GM12878 (cell line): ENCODE measurements at regions not wholly inside any gene's neighbourhood (a gene's known extent, or its start where the extent isn't known, plus 50 kb on each side); places are given as distances from the start of the nearest gene placed in this dataset.

Source experiments
- ATAC-seq: fragments of 200-7000 bp; cut with Tn5 transposase; 3 replicates; pipeline ENCODE4 v1.9.1; 2020; ENCODE audit warnings: mild to moderate bottlenecking, moderate library complexity
- BruUV-seq: library from RNA; stranded (reverse); fragments of 400-500 nt; replicated peaks from 2 replicates; lab custom pipeline; 2021; lab: Mats Ljungman, UMichigan
- CTCF ChIA-PET: fragments of 300-600 bp; sonication (Branson Sonifier 250); formaldehyde crosslinking; extraction: SDS; loops from one replicate; lab custom pipeline; 2021; ENCODE audit warnings: inconsistent platforms; lab: Yijun Ruan, JAX
- POLR2A ChIA-PET: fragments of 350-600 bp; formaldehyde crosslinking; extraction: SDS; loops from one replicate; lab custom pipeline; 2021; ENCODE audit warnings: inconsistent platforms; lab: Charles Lee
- RAD21 ChIA-PET: fragments of 300-600 bp; sonication (Branson Sonifier 250); formaldehyde crosslinking; loops from one replicate; lab custom pipeline; 2023; ENCODE audit warnings: antibody characterized with exemption; ENCODE audit not compliant: unreplicated experiment; lab: Charles Lee
- SMC1A ChIA-PET: fragments of 300-600 bp; sonication (Branson Sonifier 250); formaldehyde crosslinking; loops from one replicate; lab custom pipeline; 2023; ENCODE audit not compliant: unreplicated experiment, uncharacterized antibody; lab: Charles Lee
- DNase-seq: peaks from one replicate; pipeline ENCODE4 v3.0.0-alpha.2; 2011; ENCODE audit warnings: low read depth, low spot score
- FAIRE-seq: peaks from 3 replicates; lab custom pipeline; 2011; peaks lifted over from hg19 to GRCh38; lab: Jason Lieb, UNC
- H2AFZ ChIP-seq: 2 replicates; pipeline ENCODE4 v1.6.0; 2011; ENCODE audit warnings: low read depth, low read length, control low read depth; ENCODE audit not compliant: control insufficient read depth
- H3K27ac ChIP-seq: 2 replicates; pipeline ENCODE4 v1.5.1; 2011; ENCODE audit warnings: control low read depth; ENCODE audit not compliant: control insufficient read depth, insufficient read depth
- H3K27me3 ChIP-seq, 2 experiments: replicated peaks in 1 of 2; 2 replicates each; pipeline versions ENCODE4 v1.6.0 to v1.6.1; 2011; ENCODE audit warnings: low read length in 1 of 2; ENCODE audit not compliant: control insufficient read depth in 2 of 2, insufficient read depth in 2 of 2
- H3K36me3 ChIP-seq, 2 experiments: 2 replicates each; pipeline ENCODE4 v1.5.1; 2011; ENCODE audit warnings: low read length in 1 of 2; ENCODE audit not compliant: control insufficient read depth in 2 of 2, insufficient read depth in 2 of 2
- H3K4me1 ChIP-seq: 2 replicates; pipeline ENCODE4 v1.6.1; 2011; ENCODE audit warnings: mild to moderate bottlenecking, low read length, moderate library complexity, mixed read lengths; ENCODE audit not compliant: control insufficient read depth, insufficient read depth
- H3K4me2 ChIP-seq: 2 replicates; pipeline ENCODE4 v1.6.0; 2011; ENCODE audit warnings: control low read depth; ENCODE audit not compliant: control insufficient read depth, insufficient read depth
- H3K4me3 ChIP-seq: fragments of 200-600 bp; sonication (generic); 2 replicates; pipeline ENCODE4 v1.5.1; 2016
- H3K79me2 ChIP-seq: 2 replicates; pipeline ENCODE4 v1.6.0; 2011; ENCODE audit warnings: low read length; ENCODE audit not compliant: control insufficient read depth, insufficient read depth
- H3K9ac ChIP-seq: 2 replicates; pipeline ENCODE4 v1.8.0; 2011; ENCODE audit warnings: low read length, control low read depth, mixed read lengths; ENCODE audit not compliant: control insufficient read depth, insufficient read depth
- H3K9me3 ChIP-seq: replicated peaks from 3 replicates; pipeline ENCODE4 v1.5.1; 2011; ENCODE audit warnings: mild to moderate bottlenecking, low read length; ENCODE audit not compliant: control insufficient read depth, insufficient read depth
- H4K20me1 ChIP-seq: 2 replicates; pipeline ENCODE4 v1.6.0; 2011; ENCODE audit not compliant: control insufficient read depth, insufficient read depth
- CHD1 ChIP-seq: IDR thresholded peaks from 2 replicates; pipeline ENCODE4 v1.6.1; 2012; ENCODE audit warnings: low read depth, low read length, improper control_type of control experiment
- CHD2 ChIP-seq: IDR thresholded peaks from 2 replicates; pipeline ENCODE4 v1.6.1; 2011; ENCODE audit warnings: low read depth, low read length, improper control_type of control experiment, borderline replicate concordance
- EGR1 ChIP-seq, 2 experiments: IDR thresholded peaks; 1 replicate in 1 of 2; 2 replicates in 1 of 2; pipeline ENCODE4 v1.6.1; 2011 to 2012; ENCODE audit warnings: low read depth in 2 of 2, low read length in 2 of 2, borderline replicate concordance in 1 of 2, mild to moderate bottlenecking in 1 of 2, moderate library complexity in 1 of 2
- GATAD2B ChIP-seq: fragments of 450-650 bp; conservative IDR thresholded peaks from 2 replicates; pipeline ENCODE4 v1.6.1; 2017; ENCODE audit warnings: low read depth, mild to moderate bottlenecking, moderate library complexity
- HDAC2 ChIP-seq: fragments of 200-600 bp; sonication (generic); IDR thresholded peaks from 2 replicates; pipeline ENCODE4 v1.6.1; 2017
- NKRF ChIP-seq: fragments of 450-650 bp; conservative IDR thresholded peaks from 2 replicates; pipeline ENCODE4 v1.6.1; 2017; ENCODE audit warnings: mild to moderate bottlenecking, moderate library complexity
- PAX8 ChIP-seq: fragments of 450-650 bp; IDR thresholded peaks from 2 replicates; pipeline ENCODE4 v1.6.1; 2017; ENCODE audit warnings: mild to moderate bottlenecking, moderate library complexity
- POU2F2 ChIP-seq: IDR thresholded peaks from 3 replicates; pipeline ENCODE4 v1.6.1; 2011; ENCODE audit warnings: low read depth, mild to moderate bottlenecking, low read length, borderline replicate concordance
- RBBP5 ChIP-seq: fragments of 200-600 bp; sonication (generic); conservative IDR thresholded peaks from 2 replicates; pipeline ENCODE4 v1.6.1; 2016
- RELA ChIP-seq: fragments of 450-650 bp; IDR thresholded peaks from 2 replicates; pipeline ENCODE4 v1.8.0; 2014; ENCODE audit warnings: borderline replicate concordance; ENCODE audit not compliant: partially characterized antibody
- TAF1 ChIP-seq: IDR thresholded peaks from 2 replicates; pipeline ENCODE4 v1.6.1; 2011; ENCODE audit warnings: mild to moderate bottlenecking, low read depth, low read length, borderline replicate concordance
- WGBS: methylation state at CpG from one replicate; pipeline ENCODE4 v1.1.6; 2016; ENCODE audit warnings: low lambda C conversion rate; ENCODE audit not compliant: insufficient replicate concordance, insufficient coverage; ENCODE audit errors: missing lambda C conversion rate; 5-methylcytosine and 5-hydroxymethylcytosine counted together
- in situ Hi-C: fragments of 300-500 bp; cut with MboI; formaldehyde crosslinking; loops from 9 replicates; pipeline ENCODE4 v1.14.3; 2018; ENCODE audit warnings: mixed read lengths
- intact Hi-C: fragments of 100-400 bp; cut with micrococcal nuclease; formaldehyde crosslinking; loops from one replicate; pipeline ENCODE4 v1.14.2; 2022; ENCODE audit not compliant: unreplicated experiment
- TF ChIP-seq, protein P1 (sequence below): IDR thresholded peaks from 2 replicates; pipeline ENCODE4 v1.6.1; 2012; ENCODE audit warnings: improper control_type of control experiment, low read depth, low read length; ENCODE audit not compliant: insufficient replicate concordance

DNA sequence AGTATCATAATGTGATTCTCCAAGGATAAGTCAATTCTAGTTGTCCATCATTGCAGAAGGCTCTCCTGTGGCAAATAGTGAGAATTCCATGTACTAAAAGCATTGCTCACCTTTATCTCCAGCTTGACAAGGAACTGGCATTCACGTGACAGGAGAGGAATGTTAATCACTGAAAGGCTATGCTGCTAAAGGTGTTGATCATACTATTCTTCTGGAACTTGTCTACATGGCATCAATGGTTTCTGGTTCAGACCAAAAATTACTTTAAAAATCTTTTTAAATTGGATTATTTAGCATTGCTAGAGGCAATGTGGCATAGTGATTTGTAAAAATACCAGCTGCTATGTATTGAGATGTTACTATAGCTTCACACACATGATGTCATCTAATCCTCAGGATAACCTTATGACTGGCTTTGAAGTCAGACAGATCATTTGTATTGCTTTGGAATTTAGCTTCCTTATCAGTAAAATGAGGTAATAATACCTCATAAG is 414.4 kb downstream of the MTX2 start (continued):
- TF ChIP-seq CHD2 (no peak), HDAC2 (no peak), GATAD2B (no peak)

DNA sequence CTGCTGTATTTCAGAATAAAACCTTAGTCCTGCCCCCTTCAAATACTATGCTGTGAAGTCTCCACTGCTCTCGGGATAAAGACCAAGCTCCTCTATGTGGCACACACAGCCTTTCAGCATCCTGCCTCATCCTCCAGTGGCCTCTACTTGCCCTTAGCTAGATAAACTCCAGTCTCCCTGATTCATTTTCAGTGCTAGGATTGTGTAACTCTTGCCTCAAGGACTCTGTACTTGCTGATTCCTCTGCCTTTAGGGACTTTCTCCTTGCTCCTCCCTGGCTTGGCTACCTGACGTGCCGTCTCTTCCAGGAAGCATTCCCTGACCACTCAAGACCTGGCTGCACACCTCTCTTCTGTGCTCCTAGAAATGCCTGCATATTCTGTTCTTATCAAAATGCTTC is 416.7 kb downstream of the MTX2 start:
- BruUV-seq, result no TSS peak
- Histone ChIP-seq H3K27ac (no peak overlapping the region), H2AFZ (no peak overlapping the region), H3K9ac (no peak overlapping the region), H3K79me2 (no peaks in the 10 kb centered on the region), H3K9me3 (no peaks in the 10 kb centered on the region), H3K27me3 (peaks cover 0 to 3% of the 10 kb centered on the region in 2 experiments; a peak in 2 of 4 replicates), H3K4me1 (no peaks in the 10 kb centered on the region), H3K4me3 (no peak overlapping the region), H4K20me1 (no peaks in the 10 kb centered on the region), H3K36me3 (no peaks in the 10 kb centered on the region), H3K4me2 (no peak overlapping the region)
- ChIA-PET CTCF (interaction anchor here (0.9 to 1.9 kb wide), 4 partner anchors 32 to 463 kb away, joined by 3 to 10 read pairs (median 4); no protein-coding TSS in a partner anchor), SMC1A (interaction anchor here (0.7 to 2.0 kb wide), 8 partner anchors 10 to 235 kb away, joined by 3 to 6 read pairs (median 4); no protein-coding TSS in a partner anchor), POLR2A (no interaction called here), RAD21 (interaction anchor here (0.8 to 1.5 kb wide), 2 partner anchors 32 to 127 kb away, joined by 3 to 4 read pairs; no protein-coding TSS in a partner anchor)
- ATAC-seq (no peak), DNase-seq (no peak), FAIRE-seq (no peak)
- 57% methylated on average over 3 of the region's 3 CpGs for WGBS
- in situ Hi-C loops (no loop called here), intact Hi-C loops (no loop called here)
- TF ChIP-seq POU2F2 (no peak), RBBP5 (no peak), CHD1 (no peak), NKRF (no peak), EGR1 (IDR thresholded peaks at IDR 0.05; ENCODE audit: borderline replicate concordance in 1 of 2, low read depth in 2 of 2, low read length in 2 of 2) (no peak), PAX8 (no peak), RELA (no peak), TAF1 (no peak)
- TF ChIP-seq, protein P1, sequence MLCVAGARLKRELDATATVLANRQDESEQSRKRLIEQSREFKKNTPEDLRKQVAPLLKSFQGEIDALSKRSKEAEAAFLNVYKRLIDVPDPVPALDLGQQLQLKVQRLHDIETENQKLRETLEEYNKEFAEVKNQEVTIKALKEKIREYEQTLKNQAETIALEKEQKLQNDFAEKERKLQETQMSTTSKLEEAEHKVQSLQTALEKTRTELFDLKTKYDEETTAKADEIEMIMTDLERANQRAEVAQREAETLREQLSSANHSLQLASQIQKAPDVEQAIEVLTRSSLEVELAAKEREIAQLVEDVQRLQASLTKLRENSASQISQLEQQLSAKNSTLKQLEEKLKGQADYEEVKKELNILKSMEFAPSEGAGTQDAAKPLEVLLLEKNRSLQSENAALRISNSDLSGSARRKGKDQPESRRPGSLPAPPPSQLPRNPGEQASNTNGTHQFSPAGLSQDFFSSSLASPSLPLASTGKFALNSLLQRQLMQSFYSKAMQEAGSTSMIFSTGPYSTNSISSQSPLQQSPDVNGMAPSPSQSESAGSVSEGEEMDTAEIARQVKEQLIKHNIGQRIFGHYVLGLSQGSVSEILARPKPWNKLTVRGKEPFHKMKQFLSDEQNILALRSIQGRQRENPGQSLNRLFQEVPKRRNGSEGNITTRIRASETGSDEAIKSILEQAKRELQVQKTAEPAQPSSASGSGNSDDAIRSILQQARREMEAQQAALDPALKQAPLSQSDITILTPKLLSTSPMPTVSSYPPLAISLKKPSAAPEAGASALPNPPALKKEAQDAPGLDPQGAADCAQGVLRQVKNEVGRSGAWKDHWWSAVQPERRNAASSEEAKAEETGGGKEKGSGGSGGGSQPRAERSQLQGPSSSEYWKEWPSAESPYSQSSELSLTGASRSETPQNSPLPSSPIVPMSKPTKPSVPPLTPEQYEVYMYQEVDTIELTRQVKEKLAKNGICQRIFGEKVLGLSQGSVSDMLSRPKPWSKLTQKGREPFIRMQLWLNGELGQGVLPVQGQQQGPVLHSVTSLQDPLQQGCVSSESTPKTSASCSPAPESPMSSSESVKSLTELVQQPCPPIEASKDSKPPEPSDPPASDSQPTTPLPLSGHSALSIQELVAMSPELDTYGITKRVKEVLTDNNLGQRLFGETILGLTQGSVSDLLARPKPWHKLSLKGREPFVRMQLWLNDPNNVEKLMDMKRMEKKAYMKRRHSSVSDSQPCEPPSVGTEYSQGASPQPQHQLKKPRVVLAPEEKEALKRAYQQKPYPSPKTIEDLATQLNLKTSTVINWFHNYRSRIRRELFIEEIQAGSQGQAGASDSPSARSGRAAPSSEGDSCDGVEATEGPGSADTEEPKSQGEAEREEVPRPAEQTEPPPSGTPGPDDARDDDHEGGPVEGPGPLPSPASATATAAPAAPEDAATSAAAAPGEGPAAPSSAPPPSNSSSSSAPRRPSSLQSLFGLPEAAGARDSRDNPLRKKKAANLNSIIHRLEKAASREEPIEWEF, result no peak
